ENCODE measurements at regions not wholly inside any gene's neighbourhood (a gene's known extent, or its start where the extent isn't known, plus 50 kb on each side); places are given as distances from the start of the nearest gene placed in this dataset.
"Not testable (repeated sequence)": the region's sequence is repeated elsewhere in the genome, so short reads cannot be mapped to it uniquely, and the experiment has no call there.

DNA sequence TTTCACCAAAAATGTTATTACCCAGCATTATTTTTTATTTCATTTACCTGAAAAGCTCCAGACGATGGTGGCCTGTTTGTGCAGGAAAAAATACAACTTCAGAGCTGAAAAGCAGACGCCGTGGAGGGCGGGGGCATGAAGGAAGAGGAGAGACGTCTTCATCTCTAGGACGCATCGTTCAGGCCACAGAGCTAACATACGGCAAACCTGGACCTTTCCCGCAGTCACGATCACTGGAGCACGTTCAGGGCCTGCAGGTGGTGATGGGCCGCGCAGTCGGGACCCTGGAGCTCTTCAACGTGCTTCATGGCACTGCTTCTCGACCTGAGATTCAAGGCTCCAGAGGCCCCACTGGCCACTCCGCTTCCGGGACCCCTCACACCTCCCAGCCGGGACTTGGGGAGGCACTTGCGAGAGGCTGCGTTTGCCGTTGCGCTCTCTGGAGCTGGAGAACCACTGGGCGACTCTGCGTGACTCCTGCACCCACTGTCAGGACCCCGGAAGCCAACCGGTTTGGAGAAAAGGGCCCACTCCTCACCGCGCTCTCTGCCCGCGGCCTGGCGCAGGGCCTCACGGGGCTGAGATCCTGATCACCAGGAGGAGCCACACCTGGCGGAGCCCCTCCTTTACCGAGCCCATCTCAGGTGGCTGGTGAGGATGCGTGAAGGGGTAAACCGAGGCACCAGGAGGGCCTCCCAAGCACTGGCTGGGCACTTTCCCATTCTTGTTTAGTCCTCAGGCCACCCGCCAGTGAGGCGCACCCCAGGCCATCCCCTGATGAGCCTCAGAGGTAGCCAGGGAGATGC, 164.4 kb upstream of the AFDN start:
- no peak for DNase-seq

DNA sequence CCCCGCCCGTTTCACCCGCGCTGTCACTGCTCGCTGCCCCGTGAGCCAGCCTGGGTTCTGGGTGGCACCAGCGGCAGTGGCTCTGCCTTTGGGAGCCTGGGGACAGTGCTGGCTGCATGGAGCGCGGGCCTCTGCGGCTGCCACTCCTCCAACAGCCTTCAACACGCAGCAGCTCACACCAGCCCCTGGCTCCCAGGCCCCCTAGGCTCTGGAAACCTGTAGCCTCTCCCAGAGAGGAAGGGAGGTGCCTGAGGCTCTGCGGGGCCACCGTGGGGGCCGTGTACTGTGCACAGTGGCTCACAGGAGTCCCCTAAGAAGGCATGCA, 163.9 kb upstream of the AFDN start:
- DNase-seq: no peak

DNA sequence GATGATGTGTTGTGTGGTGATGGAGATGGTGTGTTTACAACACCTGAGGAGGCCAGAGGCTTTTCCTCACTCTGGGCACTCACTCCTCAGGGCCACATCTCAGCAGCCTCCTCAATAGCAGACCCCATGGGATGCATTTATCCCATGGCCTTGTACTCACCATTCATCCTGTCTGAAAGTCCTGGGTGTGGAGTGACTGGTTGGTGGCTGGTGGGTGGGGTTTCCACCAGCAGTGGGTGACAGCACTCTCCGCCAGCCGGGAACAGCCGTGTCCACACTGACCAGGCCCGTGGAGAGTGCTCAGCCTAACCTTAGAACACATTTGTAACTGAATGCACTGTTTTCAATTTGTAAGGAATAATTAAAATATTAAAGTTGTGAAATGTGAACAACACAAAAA, 163.4 kb upstream of the AFDN start:
- no peak for DNase-seq

DNA sequence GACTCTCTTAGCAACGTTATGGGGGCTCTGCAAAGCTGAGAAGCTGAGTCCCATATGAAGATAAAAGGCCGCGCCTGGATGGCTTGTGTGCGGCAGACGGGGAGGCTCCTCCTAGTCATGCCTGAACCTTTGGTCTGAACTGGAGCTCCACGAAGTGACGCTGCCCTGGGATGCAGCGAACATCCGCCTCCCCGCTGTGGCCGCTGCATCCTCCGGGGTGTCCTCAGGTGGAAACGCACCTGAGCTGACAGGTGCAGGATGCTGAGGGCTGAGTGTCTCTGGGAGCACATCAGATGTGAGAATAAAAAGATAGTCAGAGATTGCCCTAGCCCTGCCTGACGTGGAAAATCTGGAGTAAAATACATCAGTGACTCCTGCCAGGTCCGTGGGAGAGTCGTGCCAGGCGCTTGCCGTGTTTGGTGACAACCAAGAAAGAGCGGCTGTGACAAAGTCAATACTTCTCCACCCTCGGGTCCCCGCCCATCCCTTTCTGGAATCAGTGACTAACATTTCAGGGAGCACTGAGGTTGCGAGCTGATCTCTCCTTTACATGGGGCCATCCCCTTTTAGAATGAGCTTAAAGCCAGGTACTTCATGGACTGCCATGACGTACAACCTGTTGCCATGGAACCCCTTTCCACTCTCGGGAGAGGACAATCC, 162.8 kb upstream of the AFDN start:
- no peak for DNase-seq

DNA sequence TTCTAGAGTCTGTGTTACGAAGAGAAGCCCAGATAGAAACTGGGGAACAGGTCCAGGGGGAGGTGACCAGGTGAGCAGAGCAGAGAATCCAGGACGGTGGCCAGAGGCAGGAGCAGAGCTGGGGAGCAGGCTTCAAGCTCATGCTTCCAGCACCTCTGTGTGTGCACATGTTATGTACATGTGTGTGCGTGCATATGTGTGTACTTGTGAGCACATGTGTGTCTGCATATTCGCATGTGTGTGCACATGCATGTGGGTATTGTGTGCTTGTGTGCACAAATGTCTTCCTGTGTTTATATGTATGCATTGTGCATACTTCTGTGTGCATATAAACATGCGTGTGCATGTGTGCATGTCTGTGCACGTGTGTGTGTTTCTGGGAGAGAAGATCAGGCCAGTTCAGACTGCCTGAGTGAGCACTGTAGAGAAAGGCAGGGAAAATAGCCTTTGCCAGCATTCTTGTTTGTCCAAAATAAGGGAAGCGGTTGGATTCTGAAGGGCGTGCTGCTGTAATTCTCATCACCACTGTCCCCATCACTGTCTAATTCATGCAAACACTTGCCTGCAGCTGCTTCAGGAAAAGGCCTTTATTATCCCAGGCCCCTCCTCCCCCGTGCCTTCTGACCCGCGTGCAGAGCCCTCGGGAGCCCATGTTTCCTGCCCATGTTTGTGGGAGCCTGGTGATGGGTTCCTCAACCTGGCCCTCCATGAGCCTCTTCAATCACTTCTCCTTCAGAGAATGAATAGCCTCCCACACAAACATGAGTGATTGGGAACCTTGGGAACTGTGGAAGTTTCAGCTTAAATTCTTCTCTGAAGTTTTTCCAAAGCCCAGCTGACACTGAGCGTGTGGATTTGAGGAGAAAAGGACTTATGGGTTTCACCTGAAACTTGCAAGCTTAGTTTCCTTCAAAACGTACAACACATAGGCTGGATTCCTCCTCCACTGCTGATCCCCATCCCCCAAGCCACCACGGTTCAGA, 161.7 kb upstream of the AFDN start:
- DNase-seq: no peak

DNA sequence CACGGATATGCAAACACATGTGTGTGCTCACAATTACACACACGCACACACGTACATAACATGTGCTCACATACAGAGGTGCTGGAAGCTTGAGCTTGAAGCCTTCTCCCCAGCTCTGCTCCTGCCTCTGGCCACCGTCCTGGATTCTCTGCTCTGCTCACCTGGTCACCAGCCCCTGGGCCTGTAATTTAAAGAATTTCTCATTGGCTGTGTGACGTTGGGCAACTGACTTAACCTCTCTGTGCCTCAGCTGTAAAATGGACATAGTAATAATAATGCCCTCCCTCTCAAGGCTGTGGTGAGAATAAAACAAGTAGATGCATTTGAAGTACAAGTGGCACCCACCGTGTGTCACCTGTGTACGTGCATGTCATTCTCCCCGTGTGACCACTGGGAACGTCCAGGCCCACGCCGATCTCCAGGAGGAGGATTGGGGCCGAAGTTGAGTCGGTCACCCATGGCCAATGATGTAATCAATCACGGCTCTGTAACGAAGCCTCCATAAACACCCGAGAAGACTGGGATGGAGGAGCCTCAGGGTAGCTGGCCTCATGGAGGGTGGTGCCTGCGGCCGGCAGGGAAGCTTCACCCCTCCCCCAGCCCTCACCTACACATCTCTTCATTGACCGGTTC, 160.9 kb upstream of the AFDN start:
- DNase-seq: no peak

DNA sequence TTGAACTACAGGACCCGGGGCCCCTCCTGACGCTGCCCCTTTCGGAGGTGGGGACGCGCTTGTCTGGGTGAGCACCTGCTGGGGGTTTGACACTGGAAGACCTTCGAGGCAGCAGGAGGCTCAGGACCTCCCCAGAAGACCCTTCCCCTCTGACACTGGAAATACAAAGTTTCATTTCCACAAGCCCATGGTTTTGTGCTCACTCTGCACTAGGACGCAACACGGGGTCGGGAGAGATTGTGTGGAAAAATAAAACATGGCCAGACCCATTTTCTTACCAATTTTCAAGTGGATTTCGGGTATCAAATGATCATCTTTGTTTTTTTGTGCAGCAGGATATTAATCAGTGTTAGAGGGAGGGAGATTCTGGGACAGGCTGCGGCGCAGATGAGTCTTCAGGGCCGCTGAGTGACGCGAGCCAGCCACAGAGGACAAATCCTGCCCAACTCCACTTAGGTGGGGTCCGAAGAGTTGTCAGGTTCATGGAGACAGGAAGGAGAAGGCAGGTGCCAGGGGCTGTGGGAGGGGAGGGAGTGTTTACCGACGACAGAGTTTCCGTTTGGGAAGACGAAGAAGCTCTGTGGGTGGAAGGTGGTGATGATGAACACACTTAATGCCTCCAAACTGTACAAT, 160.0 kb upstream of the AFDN start:
- no peak for DNase-seq

DNA sequence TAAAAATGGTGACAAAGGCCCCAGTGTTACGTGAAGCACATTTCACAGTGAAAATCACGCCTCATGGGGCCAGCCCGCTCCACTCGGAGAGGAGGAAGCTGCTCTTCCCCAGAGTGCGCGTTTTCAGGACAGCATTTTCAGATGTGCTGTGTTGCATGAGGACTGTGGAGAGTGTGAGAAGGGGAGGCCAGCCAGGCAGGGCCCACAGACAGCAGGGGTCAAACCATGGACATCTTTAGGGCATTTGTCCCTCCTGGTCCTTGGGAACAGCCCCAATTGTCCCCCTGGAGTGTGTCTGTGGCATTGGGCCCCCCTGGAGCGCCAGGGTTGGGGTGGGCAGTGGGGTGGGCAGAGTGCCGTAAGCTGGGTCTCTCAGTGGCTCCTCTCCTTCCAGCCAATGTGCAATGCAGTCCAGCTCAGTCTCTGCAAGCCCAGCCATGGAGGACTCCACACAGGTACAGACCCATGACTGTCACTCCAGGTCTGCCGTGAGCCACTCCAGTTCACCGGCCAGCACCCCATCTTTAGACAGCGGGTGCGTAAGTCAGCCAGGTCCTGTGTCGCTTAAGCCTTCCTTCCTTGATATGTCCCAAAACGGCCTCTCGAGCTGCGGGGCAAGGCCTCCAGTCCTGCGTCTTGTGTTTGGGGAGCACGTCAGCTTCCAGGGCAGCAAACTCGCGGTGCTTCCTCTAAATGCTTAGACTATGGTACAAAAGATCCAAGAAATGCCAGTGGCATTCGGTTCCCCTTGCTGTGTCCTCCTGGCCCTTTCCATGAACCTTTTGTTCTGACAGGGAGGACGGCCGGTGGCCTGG, 159.3 kb upstream of the AFDN start:
- DNase-seq: no peak

DNA sequence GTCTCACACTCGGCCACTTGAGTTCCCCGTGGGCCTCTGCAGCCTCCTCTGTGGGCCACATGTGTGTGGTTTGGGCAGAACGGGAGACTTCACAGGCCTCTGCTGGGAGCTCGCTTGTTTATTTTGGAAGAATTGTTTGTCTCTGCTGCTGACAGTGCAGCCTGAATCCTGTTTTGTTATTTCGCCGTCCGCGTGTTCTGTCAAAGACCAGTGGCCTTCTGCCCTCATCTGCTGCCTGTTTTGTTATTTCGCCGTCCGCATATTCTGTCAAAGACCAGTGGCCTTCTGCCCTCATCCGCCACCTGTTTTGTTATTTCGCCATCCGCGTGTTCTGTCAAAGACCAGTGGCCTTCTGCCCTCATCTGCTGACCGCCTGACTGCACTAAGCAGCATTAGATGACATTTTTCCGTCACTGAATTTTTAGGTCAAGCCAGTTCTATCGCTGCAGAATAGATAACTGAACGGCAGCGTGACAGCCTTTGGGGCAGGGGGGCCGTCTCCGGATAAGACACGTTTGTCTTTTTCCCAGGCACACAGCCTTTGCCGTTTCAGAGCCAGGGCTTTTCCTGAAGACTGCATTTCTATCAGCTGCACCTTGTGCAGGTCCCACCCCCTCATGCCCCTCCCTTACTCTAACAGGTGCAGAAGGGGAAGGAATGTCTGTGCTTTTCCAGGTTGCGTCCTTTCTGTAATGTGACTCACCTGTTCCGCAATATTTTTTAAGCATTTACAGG, 158.5 kb upstream of the AFDN start:
- no peak for DNase-seq

DNA sequence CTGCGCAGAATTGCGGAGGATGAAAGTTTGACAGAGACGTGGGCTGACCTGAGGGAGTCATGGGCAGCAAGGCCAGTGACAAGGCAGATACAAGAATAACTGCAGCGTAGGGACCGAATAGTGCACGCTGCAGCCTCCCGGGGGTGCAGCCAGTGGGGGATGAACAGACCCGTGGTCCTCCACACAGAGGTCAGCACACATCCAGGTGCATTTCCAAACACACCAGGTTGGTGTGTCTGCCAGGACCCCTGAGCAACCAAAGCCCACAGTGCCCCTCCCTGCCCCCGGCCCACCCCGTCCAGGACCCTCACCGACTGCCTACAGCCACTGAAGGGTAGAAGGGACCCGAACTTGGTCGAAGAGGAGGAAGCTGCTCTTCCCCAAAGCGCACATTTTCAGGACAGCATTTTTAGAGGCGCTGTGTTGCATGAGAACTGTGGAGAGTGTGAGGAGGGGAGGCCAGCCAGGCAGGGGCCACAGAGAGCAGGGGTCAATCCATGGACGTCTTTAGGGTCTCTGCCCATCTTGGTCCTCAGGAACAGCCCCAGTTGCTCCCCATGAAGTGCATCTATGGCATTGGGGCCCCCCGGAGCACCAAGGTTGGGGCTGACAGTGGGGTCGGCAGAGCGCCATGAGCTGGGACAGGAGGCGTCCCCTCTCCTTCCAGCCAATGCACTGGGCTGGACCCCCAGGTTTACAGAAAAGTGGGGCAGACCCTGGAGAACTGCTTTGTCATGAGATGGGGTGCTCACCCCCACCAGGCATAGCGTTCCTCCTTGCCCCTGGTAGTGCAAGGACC, 157.8 kb upstream of the AFDN start:
- DNase-seq: no peak

DNA sequence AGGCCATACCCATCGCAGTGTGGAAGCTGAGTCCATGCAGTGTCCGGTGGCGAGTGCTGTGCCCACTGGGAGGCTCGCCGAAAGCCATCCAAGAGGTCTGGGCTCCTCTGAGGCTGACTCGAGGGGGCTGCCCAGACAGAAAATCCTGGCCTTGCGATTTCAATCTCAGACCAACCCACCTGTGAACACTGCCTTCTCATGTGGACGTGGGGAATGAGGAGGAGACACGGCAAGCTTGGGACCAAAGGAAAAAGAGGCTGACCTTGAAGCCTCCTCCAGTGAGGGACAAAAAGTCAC, 157.2 kb upstream of the AFDN start:
- no peak for DNase-seq

DNA sequence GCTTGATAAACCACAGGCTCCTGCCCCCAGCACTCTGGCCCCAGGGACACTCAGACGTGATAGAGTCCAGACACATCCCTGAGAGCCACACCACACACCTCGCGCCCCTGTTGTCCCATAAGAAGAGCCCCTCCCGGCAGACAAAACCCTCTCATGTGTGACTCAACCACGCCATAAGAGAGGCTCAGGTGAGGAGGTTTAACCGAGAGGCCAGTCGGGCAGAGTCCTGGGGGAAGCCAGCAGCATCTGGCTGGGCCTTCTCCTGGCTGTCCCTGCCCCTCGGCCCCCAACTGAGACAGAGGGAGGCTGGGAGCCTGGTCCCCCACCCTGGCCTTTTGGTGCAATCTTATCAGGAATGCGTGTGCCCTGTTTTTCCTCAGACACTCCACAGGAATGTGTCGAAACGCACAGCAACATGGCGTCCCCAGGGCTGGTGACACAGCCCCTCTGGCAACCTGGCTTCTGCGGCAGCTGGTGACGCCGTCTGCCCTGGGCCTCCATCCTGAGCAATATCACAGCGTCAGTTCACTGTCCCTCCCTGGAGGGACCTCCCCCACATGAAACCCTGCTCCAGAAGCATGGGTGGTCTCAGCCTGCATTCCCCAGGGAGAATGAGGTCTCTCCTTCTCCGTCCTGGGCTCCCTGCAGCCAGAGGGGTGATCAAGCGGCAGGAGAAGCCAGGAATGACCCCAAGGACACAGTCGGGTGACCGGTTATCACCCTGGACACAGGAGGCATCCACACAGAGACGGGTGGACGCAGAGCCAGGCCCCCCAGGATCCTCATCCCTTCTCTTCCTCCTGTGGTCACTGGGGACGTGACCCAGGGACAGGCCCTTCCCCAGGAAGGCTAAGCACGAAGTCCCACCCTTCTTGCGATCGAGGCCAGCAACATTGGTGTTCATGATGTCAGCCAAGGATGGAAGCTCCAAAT, 156.6 kb upstream of the AFDN start:
- DNase-seq: no peak

DNA sequence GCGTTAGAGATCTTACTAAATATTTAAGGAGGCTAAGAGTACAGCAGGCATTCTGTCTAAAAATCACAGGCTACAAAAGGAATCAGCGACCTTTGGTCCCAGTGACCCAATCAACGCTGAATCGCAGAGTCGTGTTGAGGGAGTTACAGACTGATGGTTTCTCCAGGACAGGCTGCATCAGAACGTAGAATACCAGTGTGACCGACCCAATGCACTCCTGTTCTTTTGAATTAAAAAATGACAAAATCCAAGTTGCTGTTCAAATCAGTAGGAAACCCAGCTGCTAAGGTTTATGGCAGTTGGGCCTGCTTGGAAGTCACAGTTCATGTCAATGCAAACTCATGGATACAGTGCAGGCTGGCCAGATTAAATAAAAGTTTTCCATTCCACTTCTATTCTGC, 155.8 kb upstream of the AFDN start:
- DNase-seq: no peak

DNA sequence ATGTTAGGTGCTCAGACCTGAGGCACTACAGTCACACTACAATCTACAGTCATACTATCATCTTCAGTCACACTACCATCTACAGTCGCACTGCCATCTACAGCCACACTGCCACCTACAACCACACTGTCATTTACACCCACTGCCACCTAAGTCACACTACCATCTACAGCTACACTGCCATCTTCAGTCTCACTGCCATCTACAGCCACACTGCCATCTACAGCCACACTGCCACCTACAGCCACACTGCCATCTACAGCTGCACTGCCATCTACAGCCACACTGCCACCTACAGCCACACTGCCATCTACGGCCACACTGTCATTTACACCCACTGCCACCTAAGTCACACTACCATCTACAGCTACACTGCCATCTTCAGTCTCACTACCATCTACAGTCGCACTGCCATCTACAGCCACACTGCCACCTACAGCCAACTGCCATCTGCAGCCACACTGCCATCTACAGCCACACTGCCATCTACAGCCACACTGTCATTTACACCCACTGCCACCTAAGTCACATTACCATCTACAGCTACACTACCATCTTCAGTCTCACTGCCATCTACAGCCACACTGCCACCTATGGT, 155.2 kb upstream of the AFDN start:
- not testable (repeated sequence) for DNase-seq

DNA sequence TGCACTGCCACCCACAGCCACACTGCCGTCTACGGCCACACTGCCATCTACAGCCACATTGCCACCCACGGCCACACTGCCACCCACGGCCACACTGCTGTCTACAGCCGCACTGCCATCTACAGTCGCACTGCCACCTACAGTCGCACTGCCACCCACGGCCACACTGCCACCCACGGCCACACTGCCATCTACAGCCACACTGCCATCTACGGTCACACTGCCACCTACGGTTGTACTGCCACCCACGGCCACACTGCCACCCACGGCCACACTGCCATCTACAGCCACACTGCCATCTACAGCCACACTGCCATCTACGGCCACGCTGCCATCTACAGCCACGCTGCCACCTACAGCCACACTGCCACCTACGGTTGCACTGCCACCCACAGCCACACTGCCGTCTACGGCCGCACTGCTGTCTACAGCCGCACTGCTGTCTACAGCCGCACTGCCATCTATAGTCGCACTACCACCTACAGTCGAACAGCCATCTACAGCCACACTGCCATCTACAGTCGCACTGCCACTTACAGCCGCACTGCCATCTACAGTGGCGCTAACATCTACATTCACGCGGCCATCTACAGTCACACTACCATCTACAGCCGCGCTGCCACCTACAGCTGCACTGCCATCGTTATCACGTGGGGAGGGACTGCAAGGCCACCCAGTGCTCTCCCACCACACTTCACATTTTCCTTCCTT, 154.6 kb upstream of the AFDN start:
- no peak for DNase-seq

DNA sequence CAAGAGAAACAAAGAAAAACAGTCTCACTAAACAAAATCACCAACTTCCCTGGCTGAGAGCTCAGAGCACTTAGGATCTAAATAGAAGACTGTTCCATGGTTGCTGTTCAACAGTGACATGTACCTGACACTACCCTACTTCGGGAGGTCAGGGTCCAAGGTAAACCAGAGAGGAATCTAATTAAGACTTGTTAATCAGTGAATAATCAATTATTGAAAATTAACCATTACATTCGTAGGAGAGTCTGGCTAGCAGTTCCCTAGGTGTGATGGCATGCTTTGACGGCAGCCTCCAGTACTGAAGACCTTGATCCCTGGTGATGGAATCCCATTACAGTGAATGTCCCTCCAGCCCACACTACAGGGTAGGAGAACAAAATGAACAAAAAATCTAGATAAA, 154.0 kb upstream of the AFDN start:
- no peak for DNase-seq

DNA sequence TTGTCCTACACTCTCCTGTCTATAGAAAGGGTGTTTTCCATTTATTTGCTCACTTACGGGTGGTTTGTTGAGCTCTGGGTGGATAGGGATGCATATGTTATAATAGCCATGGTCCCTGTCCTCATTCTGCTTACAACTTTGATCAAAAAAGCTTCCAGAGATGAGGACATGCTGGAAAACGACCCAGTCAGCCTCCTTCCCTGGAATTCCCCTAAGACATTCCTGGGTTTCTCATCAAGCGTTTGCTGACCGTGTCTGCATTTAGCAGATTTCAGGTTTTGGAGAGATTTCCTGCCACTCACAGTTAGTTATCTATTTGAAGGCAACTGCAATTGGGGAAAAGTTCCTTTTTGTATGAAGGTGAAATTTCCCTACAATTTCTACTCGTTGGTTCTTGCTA, 152.8 kb upstream of the AFDN start:
- no peak for DNase-seq

DNA sequence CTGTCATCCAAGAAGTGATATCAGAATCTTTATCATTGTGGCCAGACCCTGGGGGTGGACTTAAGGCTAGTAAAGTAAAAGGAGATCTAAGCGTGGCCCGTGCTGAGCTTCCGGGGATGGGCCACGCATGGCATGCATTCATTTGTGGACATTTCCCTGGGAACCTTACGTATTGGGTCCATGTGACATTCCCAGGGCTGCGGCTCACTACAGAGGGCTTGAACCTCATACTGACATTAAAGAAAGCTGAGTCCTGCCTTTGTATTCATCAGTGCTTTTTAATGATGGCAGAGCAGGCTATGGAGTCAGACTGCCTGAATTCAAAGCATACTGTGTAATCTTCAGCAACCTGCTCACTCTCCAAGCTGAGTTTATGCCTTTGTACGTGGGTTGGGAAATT, 152.2 kb upstream of the AFDN start:
- no peak for DNase-seq
